GM12878 (cell line): ENCODE measurements at regions not wholly inside any gene's neighbourhood (a gene's known extent, or its start where the extent isn't known, plus 50 kb on each side); places are given as distances from the start of the nearest gene placed in this dataset.

ENCODE experiments used
- ATAC-seq: fragments of 200-7000 bp; cut with Tn5 transposase; 3 replicates; pipeline ENCODE4 v1.9.1; 2020; ENCODE audit warnings: mild to moderate bottlenecking, moderate library complexity
- BruUV-seq: library from RNA; stranded (reverse); fragments of 400-500 nt; replicated peaks from 2 replicates; lab custom pipeline; 2021; lab: Mats Ljungman, UMichigan
- CTCF ChIA-PET: fragments of 300-600 bp; sonication (Branson Sonifier 250); formaldehyde crosslinking; extraction: SDS; loops from one replicate; lab custom pipeline; 2021; ENCODE audit warnings: inconsistent platforms; lab: Yijun Ruan, JAX
- POLR2A ChIA-PET: fragments of 350-600 bp; formaldehyde crosslinking; extraction: SDS; loops from one replicate; lab custom pipeline; 2021; ENCODE audit warnings: inconsistent platforms; lab: Charles Lee
- RAD21 ChIA-PET: fragments of 300-600 bp; sonication (Branson Sonifier 250); formaldehyde crosslinking; loops from one replicate; lab custom pipeline; 2023; ENCODE audit warnings: antibody characterized with exemption; ENCODE audit not compliant: unreplicated experiment; lab: Charles Lee
- SMC1A ChIA-PET: fragments of 300-600 bp; sonication (Branson Sonifier 250); formaldehyde crosslinking; loops from one replicate; lab custom pipeline; 2023; ENCODE audit not compliant: unreplicated experiment, uncharacterized antibody; lab: Charles Lee
- DNase-seq: peaks from one replicate; pipeline ENCODE4 v3.0.0-alpha.2; 2011; ENCODE audit warnings: low read depth, low spot score
- FAIRE-seq: peaks from 3 replicates; lab custom pipeline; 2011; peaks lifted over from hg19 to GRCh38; lab: Jason Lieb, UNC
- H2AFZ ChIP-seq: 2 replicates; pipeline ENCODE4 v1.6.0; 2011; ENCODE audit warnings: low read depth, low read length, control low read depth; ENCODE audit not compliant: control insufficient read depth
- H3K27ac ChIP-seq: 2 replicates; pipeline ENCODE4 v1.5.1; 2011; ENCODE audit warnings: control low read depth; ENCODE audit not compliant: control insufficient read depth, insufficient read depth
- H3K27me3 ChIP-seq, 2 experiments: replicated peaks in 1 of 2; 2 replicates each; pipeline versions ENCODE4 v1.6.0 to v1.6.1; 2011; ENCODE audit warnings: low read length in 1 of 2; ENCODE audit not compliant: control insufficient read depth in 2 of 2, insufficient read depth in 2 of 2
- H3K36me3 ChIP-seq, 2 experiments: 2 replicates each; pipeline ENCODE4 v1.5.1; 2011; ENCODE audit warnings: low read length in 1 of 2; ENCODE audit not compliant: control insufficient read depth in 2 of 2, insufficient read depth in 2 of 2
- H3K4me1 ChIP-seq: 2 replicates; pipeline ENCODE4 v1.6.1; 2011; ENCODE audit warnings: mild to moderate bottlenecking, low read length, moderate library complexity, mixed read lengths; ENCODE audit not compliant: control insufficient read depth, insufficient read depth
- H3K4me2 ChIP-seq: 2 replicates; pipeline ENCODE4 v1.6.0; 2011; ENCODE audit warnings: control low read depth; ENCODE audit not compliant: control insufficient read depth, insufficient read depth
- H3K4me3 ChIP-seq: fragments of 200-600 bp; sonication (generic); 2 replicates; pipeline ENCODE4 v1.5.1; 2016
- H3K79me2 ChIP-seq: 2 replicates; pipeline ENCODE4 v1.6.0; 2011; ENCODE audit warnings: low read length; ENCODE audit not compliant: control insufficient read depth, insufficient read depth
- H3K9ac ChIP-seq: 2 replicates; pipeline ENCODE4 v1.8.0; 2011; ENCODE audit warnings: low read length, control low read depth, mixed read lengths; ENCODE audit not compliant: control insufficient read depth, insufficient read depth
- H3K9me3 ChIP-seq: replicated peaks from 3 replicates; pipeline ENCODE4 v1.5.1; 2011; ENCODE audit warnings: mild to moderate bottlenecking, low read length; ENCODE audit not compliant: control insufficient read depth, insufficient read depth
- H4K20me1 ChIP-seq: 2 replicates; pipeline ENCODE4 v1.6.0; 2011; ENCODE audit not compliant: control insufficient read depth, insufficient read depth
- BMI1 ChIP-seq: fragments of 450-650 bp; IDR thresholded peaks from 2 replicates; pipeline ENCODE4 v1.6.1; 2016; ENCODE audit warnings: mild to moderate bottlenecking, moderate library complexity, borderline replicate concordance
- CTCF ChIP-seq, 3 experiments: IDR thresholded peaks in 2 of 3; conservative IDR thresholded peaks in 1 of 3; 2 replicates each; pipeline ENCODE4 v1.5.1; 2011; ENCODE audit warnings: low read depth in 3 of 3, low read length in 3 of 3, mild to moderate bottlenecking in 3 of 3, control low read depth in 2 of 3, moderate library complexity in 2 of 3, inconsistent platforms in 1 of 3, mixed read lengths in 1 of 3; ENCODE audit not compliant: control insufficient read depth in 2 of 3, insufficient read depth in 1 of 3; ENCODE audit errors: extremely low read depth in 1 of 3
- EED ChIP-seq: sonication (generic); IDR thresholded peaks from 2 replicates; pipeline ENCODE4 v1.6.1; 2016; ENCODE audit warnings: antibody characterized with exemption, low read depth
- ESRRA ChIP-seq: IDR thresholded peaks from 2 replicates; pipeline ENCODE4 v1.6.1; 2012; ENCODE audit warnings: mild to moderate bottlenecking, low read length, improper control_type of control experiment
- MAX ChIP-seq: IDR thresholded peaks from 2 replicates; pipeline ENCODE4 v1.6.1; 2012; ENCODE audit warnings: low read depth, low read length, improper control_type of control experiment
- MTA3 ChIP-seq: IDR thresholded peaks from 2 replicates; pipeline ENCODE4 v1.6.1; 2012; ENCODE audit warnings: low read length, inconsistent platforms, borderline replicate concordance
- MXI1 ChIP-seq: fragments of 150-350 bp; IDR thresholded peaks from 2 replicates; pipeline ENCODE4 v1.6.1; 2011; ENCODE audit warnings: low read depth, mild to moderate bottlenecking, inconsistent platforms, low read length, improper control_type of control experiment
- NR2C1 ChIP-seq: fragments of 450-650 bp; IDR thresholded peaks from 2 replicates; pipeline ENCODE4 v1.6.1; 2017; ENCODE audit warnings: antibody characterized with exemption, mild to moderate bottlenecking, moderate library complexity
- PKNOX1 ChIP-seq: fragments of 450-650 bp; IDR thresholded peaks from 2 replicates; pipeline ENCODE4 v1.6.1; 2016; ENCODE audit warnings: mild to moderate bottlenecking
- ZNF622 ChIP-seq: fragments of 450-650 bp; IDR thresholded peaks from 2 replicates; pipeline ENCODE4 v1.6.1; 2017; ENCODE audit warnings: mild to moderate bottlenecking, inconsistent platforms
- ZNF687 ChIP-seq: fragments of 450-650 bp; IDR thresholded peaks from 2 replicates; pipeline ENCODE4 v1.6.1; 2017; ENCODE audit warnings: mild to moderate bottlenecking, moderate library complexity
- in situ Hi-C: fragments of 300-500 bp; cut with MboI; formaldehyde crosslinking; loops from 9 replicates; pipeline ENCODE4 v1.14.3; 2018; ENCODE audit warnings: mixed read lengths
- intact Hi-C: fragments of 100-400 bp; cut with micrococcal nuclease; formaldehyde crosslinking; loops from one replicate; pipeline ENCODE4 v1.14.2; 2022; ENCODE audit not compliant: unreplicated experiment
- TF ChIP-seq, protein P1 (sequence below): fragments of 450-650 bp; IDR thresholded peaks from 2 replicates; pipeline ENCODE4 v1.6.1; 2016; ENCODE audit warnings: mild to moderate bottlenecking, moderate library complexity, borderline replicate concordance

GRCh38 chrX:83305381-83305780 is 202.7 kb upstream of the POU3F4 start:
- ChIA-PET POLR2A (no interaction called here), RAD21 (no interaction called here), CTCF (interaction anchor here (1.2 kb wide), 1 partner anchor 10 kb away, joined by 4 read pairs; no protein-coding TSS in a partner anchor), SMC1A (no interaction called here)
- ATAC-seq (no peak), DNase-seq (no peak), FAIRE-seq (no peak)
- H3K9me3 ChIP-seq = no peaks in the 10 kb centered on the region
- in situ Hi-C loops (no loop called here), intact Hi-C loops (no loop called here)
- no peaks in the 10 kb centered on the region for H3K4me1 ChIP-seq
- no peak overlapping the region for H3K27ac ChIP-seq
- H3K9ac ChIP-seq = no peak overlapping the region
- no TSS peak for BruUV-seq
- no peaks in the 10 kb centered on the region for H4K20me1 ChIP-seq
- no peak overlapping the region for H2AFZ ChIP-seq
- H3K4me2 ChIP-seq = no peak overlapping the region
- H3K4me3 ChIP-seq = no peak overlapping the region
- H3K36me3 ChIP-seq = no peaks in the 10 kb centered on the region
- no peaks in the 10 kb centered on the region for H3K27me3 ChIP-seq
- H3K79me2 ChIP-seq = no peaks in the 10 kb centered on the region
- TF ChIP-seq NR2C1 = no peak
- TF ChIP-seq CTCF (IDR thresholded peaks at IDR 0.05 in 2 of 3, conservative IDR thresholded peaks at IDR 0.05 in 1 of 3; ENCODE audit: control insufficient read depth in 2 of 3, extremely low read depth in 1 of 3, insufficient read depth in 1 of 3, low read depth in 3 of 3, low read length in 3 of 3) = no peak
- TF ChIP-seq BMI1 = no peak
- no peak for TF ChIP-seq ESRRA
- TF ChIP-seq PKNOX1 = no peak
- TF ChIP-seq MTA3 = no peak
- TF ChIP-seq MAX = no peak
- no peak for TF ChIP-seq ZNF687
- TF ChIP-seq, protein P1, sequence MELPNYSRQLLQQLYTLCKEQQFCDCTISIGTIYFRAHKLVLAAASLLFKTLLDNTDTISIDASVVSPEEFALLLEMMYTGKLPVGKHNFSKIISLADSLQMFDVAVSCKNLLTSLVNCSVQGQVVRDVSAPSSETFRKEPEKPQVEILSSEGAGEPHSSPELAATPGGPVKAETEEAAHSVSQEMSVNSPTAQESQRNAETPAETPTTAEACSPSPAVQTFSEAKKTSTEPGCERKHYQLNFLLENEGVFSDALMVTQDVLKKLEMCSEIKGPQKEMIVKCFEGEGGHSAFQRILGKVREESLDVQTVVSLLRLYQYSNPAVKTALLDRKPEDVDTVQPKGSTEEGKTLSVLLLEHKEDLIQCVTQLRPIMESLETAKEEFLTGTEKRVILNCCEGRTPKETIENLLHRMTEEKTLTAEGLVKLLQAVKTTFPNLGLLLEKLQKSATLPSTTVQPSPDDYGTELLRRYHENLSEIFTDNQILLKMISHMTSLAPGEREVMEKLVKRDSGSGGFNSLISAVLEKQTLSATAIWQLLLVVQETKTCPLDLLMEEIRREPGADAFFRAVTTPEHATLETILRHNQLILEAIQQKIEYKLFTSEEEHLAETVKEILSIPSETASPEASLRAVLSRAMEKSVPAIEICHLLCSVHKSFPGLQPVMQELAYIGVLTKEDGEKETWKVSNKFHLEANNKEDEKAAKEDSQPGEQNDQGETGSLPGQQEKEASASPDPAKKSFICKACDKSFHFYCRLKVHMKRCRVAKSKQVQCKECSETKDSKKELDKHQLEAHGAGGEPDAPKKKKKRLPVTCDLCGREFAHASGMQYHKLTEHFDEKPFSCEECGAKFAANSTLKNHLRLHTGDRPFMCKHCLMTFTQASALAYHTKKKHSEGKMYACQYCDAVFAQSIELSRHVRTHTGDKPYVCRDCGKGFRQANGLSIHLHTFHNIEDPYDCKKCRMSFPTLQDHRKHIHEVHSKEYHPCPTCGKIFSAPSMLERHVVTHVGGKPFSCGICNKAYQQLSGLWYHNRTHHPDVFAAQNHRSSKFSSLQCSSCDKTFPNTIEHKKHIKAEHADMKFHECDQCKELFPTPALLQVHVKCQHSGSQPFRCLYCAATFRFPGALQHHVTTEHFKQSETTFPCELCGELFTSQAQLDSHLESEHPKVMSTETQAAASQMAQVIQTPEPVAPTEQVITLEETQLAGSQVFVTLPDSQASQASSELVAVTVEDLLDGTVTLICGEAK = no peak
- TF ChIP-seq ZNF622 = no peak
- TF ChIP-seq MXI1 = no peak
- no peak for TF ChIP-seq EED
